Gastrocnemius medialis (tissue), 4 donors: ENCODE measurements at regions not wholly inside any gene's neighbourhood (a gene's known extent, or its start where the extent isn't known, plus 50 kb on each side); places are given as distances from the start of the nearest gene placed in this dataset.

Experiments used
- ATAC-seq, 2 donors: fragments of 150-250 bp; one replicate each; pipeline ENCODE4 v1.9.1; 2016
- DNase-seq, 2 donors: peaks; one replicate each; pipeline ENCODE4 v3.0.0-alpha.2; 2019
- H3K27ac ChIP-seq, 4 donors: fragments of 200-600 bp; sonication (generic); 1 replicate in 1 of 4; 2 replicates in 3 of 4; pipeline ENCODE4 v1.5.1; 2016 to 2018; ENCODE audit warnings: mild to moderate bottlenecking in 2 of 4, moderate library complexity in 1 of 4
- H3K27me3 ChIP-seq, 3 donors: fragments of 200-600 bp; sonication (generic) in 2 of 3; 1 replicate in 1 of 3; 2 replicates in 2 of 3; pipeline versions ENCODE4 v1.5.1 to v1.6.0; 2016 to 2019; ENCODE audit warnings: mild to moderate bottlenecking in 1 of 3, moderate library complexity in 1 of 3
- H3K36me3 ChIP-seq, 2 donors: fragments of 200-600 bp; sonication (generic) in 1 of 2; one replicate each; pipeline ENCODE4 v1.5.1; 2017 to 2018
- H3K4me1 ChIP-seq, 2 donors: fragments of 200-600 bp; sonication (generic) in 1 of 2; one replicate each; pipeline ENCODE4 v1.5.1; 2016 to 2017; ENCODE audit warnings: mild to moderate bottlenecking in 2 of 2
- H3K4me3 ChIP-seq, 4 donors: fragments of 200-600 bp; sonication (generic) in 3 of 4; 1 replicate in 1 of 4; 2 replicates in 3 of 4; pipeline ENCODE4 v1.5.1; 2016 to 2019; ENCODE audit warnings: mild to moderate bottlenecking in 2 of 4
- H3K9me3 ChIP-seq, 3 donors: fragments of 200-600 bp; sonication (generic) in 2 of 3; 1 replicate in 1 of 3; 2 replicates in 2 of 3; pipeline ENCODE4 v1.5.1; 2016 to 2019
- CTCF ChIP-seq, 5 experiments: fragments of 450-650 bp in 3 of 5; fragments of 200-600 bp in 2 of 5; sonication (generic) in 2 of 5; IDR thresholded peaks in 4 of 5; conservative IDR thresholded peaks in 1 of 5; 1 replicate in 4 of 5; 2 replicates in 1 of 5; pipeline ENCODE4 v1.5.1; 2016 to 2019; ENCODE audit warnings: antibody characterized with exemption in 5 of 5, mild to moderate bottlenecking in 3 of 5, moderate library complexity in 3 of 5
- POLR2A ChIP-seq, 2 donors: fragments of 450-650 bp; IDR thresholded peaks; one replicate each; pipeline ENCODE4 v1.6.1; 2017; ENCODE audit warnings: antibody characterized with exemption in 2 of 2, mild to moderate bottlenecking in 2 of 2, moderate library complexity in 2 of 2
- in situ Hi-C, 4 donors: fragments of 200-750 bp; cut with MboI; loops; one replicate each; pipeline versions ENCODE4 v1.15.0 to v1.8.0; 2017; ENCODE audit warnings: low sequenced_read_pairs in 4 of 4
- intact Hi-C: fragments of 100-400 bp; cut with DNase I; formaldehyde crosslinking; loops from one replicate; pipeline ENCODE4 v1.15.1; 2023; ENCODE audit warnings: low total_unique reads

DNA sequence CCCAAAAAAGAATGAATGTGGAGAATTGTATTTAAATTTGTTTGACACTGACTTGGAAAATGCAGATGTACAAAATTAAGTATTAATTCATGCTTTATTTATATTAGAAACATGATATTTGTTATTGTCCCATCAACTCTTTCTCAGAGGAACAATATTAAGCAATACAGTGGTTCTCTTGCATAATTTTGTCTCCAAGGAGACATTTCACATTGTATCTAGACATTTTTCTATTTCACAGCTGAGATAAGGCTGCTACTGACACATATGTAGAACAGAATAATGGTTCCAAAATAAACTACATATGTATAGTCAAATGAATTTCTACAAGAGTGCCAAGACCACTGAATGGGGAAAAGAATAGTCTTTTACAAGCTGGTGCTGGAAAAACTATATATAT, 427.9 kb upstream of the SPANXN1 start:
- no peak for DNase-seq
- Histone ChIP-seq H3K9me3 (no peaks in the 10 kb centered on the region), H3K4me3 (no peak overlapping the region), H3K4me1 (no peaks in the 10 kb centered on the region), H3K36me3 (no peaks in the 10 kb centered on the region), H3K27me3 (no peaks in the 10 kb centered on the region), H3K27ac (no peak overlapping the region)
- no peak for ATAC-seq
- in situ Hi-C loops, result loop anchor here in 1 of 4 donors (25.0 kb wide), 1 partner anchor 107 kb away; no protein-coding TSS in a partner anchor
- intact Hi-C loops, result no loop called here
- TF ChIP-seq POLR2A (IDR thresholded peaks at IDR 0.05), result no peak
- TF ChIP-seq CTCF (IDR thresholded peaks at IDR 0.05 in 4 of 5, conservative IDR thresholded peaks at IDR 0.05 in 1 of 5), result no peak

GRCh38 chrX:144840616-144841015, 406.7 kb upstream of the SPANXN1 start:
- H3K27me3 ChIP-seq, result no peaks in the 10 kb centered on the region
- in situ Hi-C loops, result no loop called here
- no peak for TF ChIP-seq CTCF (IDR thresholded peaks at IDR 0.05 in 4 of 5, conservative IDR thresholded peaks at IDR 0.05 in 1 of 5)
- no peak for TF ChIP-seq POLR2A (IDR thresholded peaks at IDR 0.05)
- ATAC-seq, result no peak
- no peaks in the 10 kb centered on the region for H3K4me1 ChIP-seq
- intact Hi-C loops, result no loop called here
- H3K4me3 ChIP-seq, result no peak overlapping the region
- no peaks in the 10 kb centered on the region for H3K9me3 ChIP-seq
- no peaks in the 10 kb centered on the region for H3K36me3 ChIP-seq
- DNase-seq, result no peak
- H3K27ac ChIP-seq, result no peak overlapping the region

GRCh38 chrX:144849141-144849540, 398.2 kb upstream of the SPANXN1 start:
- no peak for TF ChIP-seq CTCF (IDR thresholded peaks at IDR 0.05 in 4 of 5, conservative IDR thresholded peaks at IDR 0.05 in 1 of 5)
- no peak for TF ChIP-seq POLR2A (IDR thresholded peaks at IDR 0.05)
- Histone ChIP-seq H3K27ac (no peak overlapping the region), H3K36me3 (no peaks in the 10 kb centered on the region), H3K27me3 (no peaks in the 10 kb centered on the region), H3K4me1 (no peaks in the 10 kb centered on the region), H3K4me3 (no peak overlapping the region), H3K9me3 (no peaks in the 10 kb centered on the region)
- in situ Hi-C loops (no loop called here), intact Hi-C loops (no loop called here)
- DNase-seq (no peak), ATAC-seq (no peak)

GRCh38 chrX:144896323-144896722, 351.0 kb upstream of the SPANXN1 start:
- no peak for TF ChIP-seq POLR2A (IDR thresholded peaks at IDR 0.05)
- TF ChIP-seq CTCF (IDR thresholded peaks at IDR 0.05 in 4 of 5, conservative IDR thresholded peaks at IDR 0.05 in 1 of 5), result no peak
- H3K27ac ChIP-seq, result no peak overlapping the region
- intact Hi-C loops, result no loop called here
- no peak for ATAC-seq
- H3K27me3 ChIP-seq, result no peaks in the 10 kb centered on the region
- no peak for DNase-seq
- H3K9me3 ChIP-seq, result no peaks in the 10 kb centered on the region
- in situ Hi-C loops, result no loop called here
- no peaks in the 10 kb centered on the region for H3K4me1 ChIP-seq
- H3K4me3 ChIP-seq, result no peak overlapping the region
- H3K36me3 ChIP-seq, result no peaks in the 10 kb centered on the region

DNA sequence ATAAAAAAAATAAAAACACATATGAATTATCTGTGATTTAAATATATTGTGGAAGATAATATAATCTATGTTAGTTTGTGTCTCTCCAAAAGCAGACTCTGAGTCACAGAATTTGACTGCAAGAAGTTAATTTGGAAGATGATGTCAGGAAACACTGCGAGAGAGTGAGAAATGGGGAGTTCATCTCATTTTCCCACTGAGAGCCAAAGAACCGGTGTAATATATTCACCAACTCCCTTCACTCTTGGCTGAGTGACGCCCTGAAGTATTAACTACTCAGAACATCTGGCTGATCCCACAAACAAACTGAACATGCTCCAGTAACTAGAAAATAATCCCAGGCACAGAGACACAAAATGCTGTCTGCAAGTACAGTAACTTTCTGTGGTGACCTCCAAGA, 345.8 kb upstream of the SPANXN1 start:
- TF ChIP-seq POLR2A (IDR thresholded peaks at IDR 0.05), result no peak
- no peak for TF ChIP-seq CTCF (IDR thresholded peaks at IDR 0.05 in 4 of 5, conservative IDR thresholded peaks at IDR 0.05 in 1 of 5)
- Histone ChIP-seq H3K4me3 (no peak overlapping the region), H3K4me1 (no peaks in the 10 kb centered on the region), H3K27me3 (no peaks in the 10 kb centered on the region), H3K27ac (no peak overlapping the region), H3K36me3 (no peaks in the 10 kb centered on the region), H3K9me3 (no peaks in the 10 kb centered on the region)
- intact Hi-C loops (no loop called here), in situ Hi-C loops (no loop called here)
- no peak for DNase-seq
- ATAC-seq, result no peak
